ENCODE measurements at regions not wholly inside any gene's neighbourhood (a gene's known extent, or its start where the extent isn't known, plus 50 kb on each side); places are given as distances from the start of the nearest gene placed in this dataset.
"Not testable (repeated sequence)": the region's sequence is repeated elsewhere in the genome, so short reads cannot be mapped to it uniquely, and the experiment has no call there.

DNA sequence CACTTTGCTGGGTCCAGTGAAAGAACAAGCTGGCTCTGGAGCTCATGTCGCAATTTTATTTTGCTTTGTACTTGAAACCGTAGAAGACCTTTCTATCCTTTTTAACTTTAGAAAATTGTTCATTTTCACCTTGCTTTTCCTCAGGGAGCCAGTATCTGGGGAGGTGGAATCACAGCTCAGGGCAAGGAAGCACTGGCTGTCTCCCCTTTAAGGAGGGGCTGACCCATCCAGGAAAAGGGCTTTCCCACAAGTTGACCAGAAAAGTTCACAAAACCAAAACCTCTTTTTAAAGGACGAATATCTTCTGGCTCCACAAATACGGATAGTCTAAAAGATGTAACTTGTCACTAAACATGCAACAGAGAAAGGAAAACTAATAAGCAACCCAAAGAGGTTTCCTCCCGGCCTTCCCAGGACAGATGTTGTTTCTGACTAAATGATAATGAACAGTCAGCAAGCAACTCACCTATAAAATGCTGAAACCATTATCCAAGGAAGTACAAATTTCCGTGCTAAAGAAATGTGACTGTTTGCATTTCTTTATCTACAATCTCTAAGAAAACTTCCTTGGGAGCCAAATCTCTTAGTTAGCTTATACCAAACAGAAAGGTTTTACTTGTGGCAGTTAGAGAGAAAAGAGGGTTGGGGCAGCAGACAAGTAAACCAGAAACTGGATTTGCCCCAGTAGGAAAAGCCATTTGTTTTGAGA is 278.2 kb downstream of the PLK2 start:
- DNase-seq (ENCODE audit: low read depth) = no peak
- Histone ChIP-seq H3K27me3 (ENCODE audit: control insufficient read depth, insufficient read depth, low read length) (no peaks in the 10 kb centered on the region), H3K36me3 (ENCODE audit: control insufficient read depth, insufficient read depth, low read length) (no peaks in the 10 kb centered on the region), H3K4me3 (ENCODE audit: low read depth, low read length) (no peak overlapping the region)
- TF ChIP-seq, protein P1, sequence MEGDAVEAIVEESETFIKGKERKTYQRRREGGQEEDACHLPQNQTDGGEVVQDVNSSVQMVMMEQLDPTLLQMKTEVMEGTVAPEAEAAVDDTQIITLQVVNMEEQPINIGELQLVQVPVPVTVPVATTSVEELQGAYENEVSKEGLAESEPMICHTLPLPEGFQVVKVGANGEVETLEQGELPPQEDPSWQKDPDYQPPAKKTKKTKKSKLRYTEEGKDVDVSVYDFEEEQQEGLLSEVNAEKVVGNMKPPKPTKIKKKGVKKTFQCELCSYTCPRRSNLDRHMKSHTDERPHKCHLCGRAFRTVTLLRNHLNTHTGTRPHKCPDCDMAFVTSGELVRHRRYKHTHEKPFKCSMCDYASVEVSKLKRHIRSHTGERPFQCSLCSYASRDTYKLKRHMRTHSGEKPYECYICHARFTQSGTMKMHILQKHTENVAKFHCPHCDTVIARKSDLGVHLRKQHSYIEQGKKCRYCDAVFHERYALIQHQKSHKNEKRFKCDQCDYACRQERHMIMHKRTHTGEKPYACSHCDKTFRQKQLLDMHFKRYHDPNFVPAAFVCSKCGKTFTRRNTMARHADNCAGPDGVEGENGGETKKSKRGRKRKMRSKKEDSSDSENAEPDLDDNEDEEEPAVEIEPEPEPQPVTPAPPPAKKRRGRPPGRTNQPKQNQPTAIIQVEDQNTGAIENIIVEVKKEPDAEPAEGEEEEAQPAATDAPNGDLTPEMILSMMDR (IDR thresholded peaks at IDR 0.05; ENCODE audit: insufficient read depth, low read length, severe bottlenecking) = no peak
- no peak for FAIRE-seq

DNA sequence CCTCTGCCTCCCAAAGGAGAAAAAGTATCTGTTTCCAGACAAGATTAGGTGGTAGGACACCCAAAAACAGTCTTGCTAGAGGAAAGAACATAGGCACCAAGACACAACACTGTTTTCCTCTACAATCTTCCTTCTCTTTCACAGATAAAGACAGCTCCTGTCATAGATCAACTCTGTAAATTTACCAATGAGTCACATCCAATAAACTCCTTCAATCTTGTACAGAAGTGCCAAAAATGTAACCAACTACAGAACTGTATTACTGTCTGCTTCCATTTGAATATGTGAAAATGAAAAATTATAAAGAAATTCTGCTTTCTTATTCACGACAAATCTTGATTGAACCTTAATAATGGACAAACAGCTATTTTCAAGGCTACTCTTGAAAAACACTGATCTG is 286.9 kb downstream of the PLK2 start:
- no peaks in the 10 kb centered on the region for H3K36me3 ChIP-seq (ENCODE audit: control insufficient read depth, insufficient read depth, low read length)
- H3K27me3 ChIP-seq (ENCODE audit: control insufficient read depth, insufficient read depth, low read length) = no peaks in the 10 kb centered on the region
- TF ChIP-seq, protein P1 (IDR thresholded peaks at IDR 0.05; ENCODE audit: insufficient read depth, low read length, severe bottlenecking) = no peak
- no peak for DNase-seq (ENCODE audit: low read depth)
- H3K4me3 ChIP-seq (ENCODE audit: low read depth, low read length) = no peak overlapping the region
- no peak for FAIRE-seq

DNA sequence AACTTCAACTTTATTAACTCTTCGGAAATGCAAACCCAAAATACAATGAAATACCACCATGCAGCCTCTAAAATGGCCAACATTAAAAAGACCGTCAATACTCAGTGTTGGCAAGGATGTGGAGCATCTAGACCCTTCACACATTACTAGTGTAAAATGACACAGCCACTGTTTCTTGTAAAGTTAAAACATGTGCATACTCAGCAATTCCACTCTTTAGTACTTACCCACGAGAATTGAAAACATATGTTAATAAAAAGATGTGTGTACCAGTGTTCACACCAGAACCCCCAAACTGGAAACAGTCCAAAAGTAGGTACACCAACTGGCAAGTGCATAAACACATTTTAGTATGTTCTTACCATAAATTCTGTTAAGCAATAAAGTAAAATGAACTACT is 294.7 kb downstream of the PLK2 start:
- Histone ChIP-seq H3K36me3 (ENCODE audit: control insufficient read depth, insufficient read depth, low read length) (no peaks in the 10 kb centered on the region), H3K27me3 (ENCODE audit: control insufficient read depth, insufficient read depth, low read length) (no peaks in the 10 kb centered on the region), H3K4me3 (ENCODE audit: low read depth, low read length) (no peak overlapping the region)
- FAIRE-seq = no peak
- no peak for DNase-seq (ENCODE audit: low read depth)
- TF ChIP-seq, protein P1 (IDR thresholded peaks at IDR 0.05; ENCODE audit: insufficient read depth, low read length, severe bottlenecking) = no peak

DNA sequence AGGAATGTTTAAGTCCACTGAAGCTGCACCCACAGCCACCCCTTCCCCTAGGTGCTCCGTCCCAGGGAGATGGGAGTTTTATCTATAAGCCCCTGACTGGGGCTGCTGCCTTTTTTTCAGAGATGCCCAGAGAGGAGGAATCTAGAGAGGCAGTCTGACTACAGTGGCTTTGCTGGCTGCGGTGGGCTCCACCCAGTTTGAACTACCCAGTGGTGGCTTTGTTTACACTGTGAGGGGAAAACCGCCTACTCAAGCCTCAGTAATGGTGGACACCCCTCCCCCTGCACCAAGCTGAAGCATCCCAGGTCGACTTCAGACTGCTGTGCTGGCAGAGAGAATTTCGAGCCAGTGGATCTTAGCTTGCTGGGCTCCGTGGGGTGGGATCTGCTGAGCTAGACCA is 298.0 kb downstream of the PLK2 start:
- H3K36me3 ChIP-seq (ENCODE audit: control insufficient read depth, insufficient read depth, low read length); H3K4me3 ChIP-seq (ENCODE audit: low read depth, low read length); DNase-seq (ENCODE audit: low read depth); FAIRE-seq; H3K27me3 ChIP-seq (ENCODE audit: control insufficient read depth, insufficient read depth, low read length): not testable (repeated sequence)

DNA sequence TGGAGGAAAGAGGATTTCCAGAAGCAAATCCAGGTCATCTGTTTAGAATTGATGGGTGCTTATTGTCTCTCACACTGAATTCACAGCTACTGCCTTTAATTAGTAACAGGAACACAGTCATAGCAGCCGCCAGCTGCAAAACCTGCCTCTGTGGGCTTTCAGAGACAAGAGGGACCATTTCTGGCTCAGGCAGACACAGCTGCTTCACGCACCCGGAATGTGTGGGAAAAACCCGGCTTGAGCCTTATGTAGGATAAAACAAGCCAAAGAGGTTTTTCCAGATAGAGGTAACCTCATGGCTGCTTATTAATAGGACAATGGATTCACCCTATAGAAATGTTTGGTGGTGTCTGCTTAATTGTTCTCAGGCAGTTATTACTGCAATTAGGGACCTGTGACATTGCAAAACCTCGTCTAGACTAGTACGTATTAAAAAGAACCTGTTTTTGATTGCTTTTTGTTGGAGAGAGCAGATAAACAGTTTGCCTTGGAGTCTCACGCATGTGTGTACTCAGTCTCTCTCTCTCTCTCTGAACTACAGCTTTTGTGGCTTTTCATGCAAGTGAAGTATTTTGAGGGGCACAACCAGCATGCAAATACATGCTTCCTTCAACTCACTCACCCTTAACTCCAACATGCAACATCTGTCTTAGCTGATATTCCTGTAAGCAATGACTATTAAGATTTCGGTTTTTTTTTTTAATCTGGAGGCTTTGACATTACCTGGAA is 302.7 kb downstream of the PLK2 start:
- Histone ChIP-seq H3K4me3 (ENCODE audit: low read depth, low read length) (no peak overlapping the region), H3K36me3 (ENCODE audit: control insufficient read depth, insufficient read depth, low read length) (no peaks in the 10 kb centered on the region), H3K27me3 (ENCODE audit: control insufficient read depth, insufficient read depth, low read length) (peaks cover 1% of the 10 kb centered on the region)
- TF ChIP-seq, protein P1 (IDR thresholded peaks at IDR 0.05; ENCODE audit: insufficient read depth, low read length, severe bottlenecking) = no peak
- DNase-seq (ENCODE audit: low read depth) (peak; percentile 71), FAIRE-seq (peak; percentile 40)

DNA sequence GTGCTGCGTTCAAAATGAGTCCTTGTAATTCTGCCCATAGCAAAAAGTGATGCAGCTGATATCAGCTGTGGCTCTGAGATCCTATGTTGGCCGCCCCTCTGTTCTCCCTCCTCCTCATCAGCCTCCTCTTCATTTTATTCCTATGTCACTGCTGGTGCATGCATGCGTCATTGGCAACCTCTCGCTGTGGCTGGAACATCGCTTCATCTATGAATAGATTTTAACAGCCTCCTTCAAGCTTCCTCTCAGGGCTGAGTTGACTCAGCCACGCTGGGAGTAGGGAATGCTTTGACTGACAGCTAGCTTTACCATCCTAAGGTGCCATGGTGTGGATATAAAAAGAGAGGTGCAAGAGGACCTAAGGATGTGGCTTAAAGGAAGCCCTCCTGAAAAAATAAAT is 303.5 kb downstream of the PLK2 start:
- Histone ChIP-seq H3K4me3 (ENCODE audit: low read depth, low read length) (no peak overlapping the region), H3K27me3 (ENCODE audit: control insufficient read depth, insufficient read depth, low read length) (peaks cover 1% of the 10 kb centered on the region), H3K36me3 (ENCODE audit: control insufficient read depth, insufficient read depth, low read length) (no peaks in the 10 kb centered on the region)
- DNase-seq (ENCODE audit: low read depth) (no peak), FAIRE-seq (no peak)
- TF ChIP-seq, protein P1 (IDR thresholded peaks at IDR 0.05; ENCODE audit: insufficient read depth, low read length, severe bottlenecking) = no peak
